Astrocyte (in vitro differentiated cells and primary cell): ENCODE measurements at regions not wholly inside any gene's neighbourhood (a gene's known extent, or its start where the extent isn't known, plus 50 kb on each side); places are given as distances from the start of the nearest gene placed in this dataset.

Experiments
- DNase-seq: peaks from one replicate; pipeline ENCODE4 v3.0.0-alpha.2; 2010; ENCODE audit warnings: low read depth
- FAIRE-seq: peaks from 2 replicates; lab custom pipeline; 2011; peaks lifted over from hg19 to GRCh38; lab: Jason Lieb, UNC
- H2AFZ ChIP-seq: 2 replicates; pipeline ENCODE4 v1.6.0; 2012; ENCODE audit warnings: low read depth, low read length, inconsistent platforms
- H3K27ac ChIP-seq: 2 replicates; pipeline ENCODE4 v1.5.1; 2011; ENCODE audit warnings: low read depth, low read length, inconsistent platforms
- H3K27me3 ChIP-seq: 2 replicates; pipeline ENCODE4 v1.6.0; 2011; ENCODE audit warnings: low read length, inconsistent platforms; ENCODE audit not compliant: insufficient read depth
- H3K36me3 ChIP-seq: 2 replicates; pipeline ENCODE4 v1.5.1; 2011; ENCODE audit warnings: low read length, inconsistent platforms; ENCODE audit not compliant: insufficient read depth
- H3K4me1 ChIP-seq: 2 replicates; pipeline ENCODE4 v1.5.1; 2011; ENCODE audit warnings: low read length, inconsistent platforms; ENCODE audit not compliant: insufficient read depth
- H3K4me2 ChIP-seq: 2 replicates; pipeline ENCODE4 v1.6.0; 2012; ENCODE audit warnings: low read length, inconsistent platforms
- H3K4me3 ChIP-seq: 2 replicates; pipeline ENCODE4 v1.5.1; 2011; ENCODE audit warnings: low read depth, mild to moderate bottlenecking, low read length, inconsistent platforms; ENCODE audit not compliant: insufficient read depth
- H3K79me2 ChIP-seq: 2 replicates; pipeline ENCODE4 v1.6.0; 2012; ENCODE audit warnings: mild to moderate bottlenecking, low read length, inconsistent platforms; ENCODE audit not compliant: insufficient read depth
- H3K9ac ChIP-seq: 2 replicates; pipeline ENCODE4 v1.6.0; 2012; ENCODE audit warnings: mild to moderate bottlenecking, low read length, inconsistent platforms
- H3K9me3 ChIP-seq: 2 replicates; pipeline ENCODE4 v1.5.1; 2012; ENCODE audit warnings: low read depth, mild to moderate bottlenecking, low read length, inconsistent platforms; ENCODE audit not compliant: insufficient read depth
- H4K20me1 ChIP-seq: 2 replicates; pipeline ENCODE4 v1.6.0; 2012; ENCODE audit warnings: low read length, inconsistent platforms; ENCODE audit not compliant: insufficient read depth
- H3K27ac Mint-ChIP-seq: one replicate; pipeline ENCODE4 v1.8.0; 2021; ENCODE audit warnings: mild to moderate bottlenecking, mixed read lengths; ENCODE audit not compliant: unreplicated experiment
- H3K27me3 Mint-ChIP-seq: one replicate; pipeline ENCODE4 v1.8.0; 2021; ENCODE audit warnings: low read depth, mixed read lengths; ENCODE audit not compliant: unreplicated experiment
- H3K36me3 Mint-ChIP-seq: one replicate; pipeline ENCODE4 v1.8.0; 2021; ENCODE audit warnings: low read depth, mixed read lengths; ENCODE audit not compliant: unreplicated experiment
- H3K4me1 Mint-ChIP-seq: one replicate; pipeline ENCODE4 v1.8.0; 2021; ENCODE audit warnings: low read depth, mixed read lengths; ENCODE audit not compliant: unreplicated experiment
- H3K4me3 Mint-ChIP-seq: one replicate; pipeline ENCODE4 v1.8.0; 2021; ENCODE audit warnings: mild to moderate bottlenecking, moderate library complexity, mixed read lengths; ENCODE audit not compliant: unreplicated experiment
- H3K9me3 Mint-ChIP-seq: one replicate; pipeline ENCODE4 v1.8.0; 2021; ENCODE audit warnings: mild to moderate bottlenecking, mixed read lengths; ENCODE audit not compliant: unreplicated experiment
- CTCF ChIP-seq: IDR thresholded peaks from 2 replicates; pipeline ENCODE4 v1.5.1; 2011; ENCODE audit warnings: low read depth, mild to moderate bottlenecking, inconsistent platforms, low read length, moderate library complexity; ENCODE audit not compliant: insufficient read depth
- EZH2 ChIP-seq: IDR thresholded peaks from 2 replicates; pipeline ENCODE4 v1.6.1; 2012; ENCODE audit warnings: mild to moderate bottlenecking, low read length, inconsistent platforms; ENCODE audit not compliant: insufficient read depth

GRCh38 chr10:129078346-129078745, 388.7 kb upstream of the MGMT start:
- H3K4me3 Mint-ChIP-seq = no peak overlapping the region
- no peaks in the 10 kb centered on the region for H3K36me3 Mint-ChIP-seq
- H3K9me3 Mint-ChIP-seq = no peaks in the 10 kb centered on the region
- Histone ChIP-seq H3K27ac (no peak overlapping the region), H3K79me2 (no peaks in the 10 kb centered on the region), H3K9ac (no peak overlapping the region), H3K4me3 (no peak overlapping the region), H3K27me3 (no peaks in the 10 kb centered on the region), H2AFZ (no peak overlapping the region), H3K4me2 (no peak overlapping the region), H4K20me1 (no peaks in the 10 kb centered on the region), H3K4me1 (no peaks in the 10 kb centered on the region), H3K9me3 (peaks cover 7% of the 10 kb centered on the region), H3K36me3 (no peaks in the 10 kb centered on the region)
- no peak overlapping the region for H3K27ac Mint-ChIP-seq
- no peak for FAIRE-seq
- no peaks in the 10 kb centered on the region for H3K27me3 Mint-ChIP-seq
- TF ChIP-seq EZH2 (no peak), CTCF (no peak)
- DNase-seq = no peak
- no peaks in the 10 kb centered on the region for H3K4me1 Mint-ChIP-seq

GRCh38 chr10:129078746-129079145, 388.3 kb upstream of the MGMT start:
- no peak for DNase-seq
- Histone ChIP-seq H3K79me2 (no peaks in the 10 kb centered on the region), H4K20me1 (no peaks in the 10 kb centered on the region), H3K9me3 (peaks cover 7% of the 10 kb centered on the region), H3K27ac (no peak overlapping the region), H3K27me3 (no peaks in the 10 kb centered on the region), H3K4me2 (no peak overlapping the region), H3K4me1 (no peaks in the 10 kb centered on the region), H3K4me3 (no peak overlapping the region), H2AFZ (no peak overlapping the region), H3K9ac (no peak overlapping the region), H3K36me3 (no peaks in the 10 kb centered on the region)
- H3K27me3 Mint-ChIP-seq = no peaks in the 10 kb centered on the region
- no peaks in the 10 kb centered on the region for H3K4me1 Mint-ChIP-seq
- FAIRE-seq = no peak
- no peaks in the 10 kb centered on the region for H3K9me3 Mint-ChIP-seq
- no peak overlapping the region for H3K4me3 Mint-ChIP-seq
- no peaks in the 10 kb centered on the region for H3K36me3 Mint-ChIP-seq
- H3K27ac Mint-ChIP-seq = no peak overlapping the region
- no peak for TF ChIP-seq EZH2
- no peak for TF ChIP-seq CTCF

GRCh38 chr10:129079705-129080104, 387.3 kb upstream of the MGMT start:
- Histone ChIP-seq H3K4me3 (no peak overlapping the region), H3K27me3 (no peaks in the 10 kb centered on the region), H3K9ac (no peak overlapping the region), H3K9me3 (peaks cover 7% of the 10 kb centered on the region), H3K27ac (no peak overlapping the region), H2AFZ (no peak overlapping the region), H3K4me2 (no peak overlapping the region), H3K36me3 (no peaks in the 10 kb centered on the region), H4K20me1 (no peaks in the 10 kb centered on the region), H3K4me1 (no peaks in the 10 kb centered on the region), H3K79me2 (no peaks in the 10 kb centered on the region)
- TF ChIP-seq EZH2 = no peak
- TF ChIP-seq CTCF = no peak
- no peaks in the 10 kb centered on the region for H3K27me3 Mint-ChIP-seq
- H3K27ac Mint-ChIP-seq = no peak overlapping the region
- H3K4me1 Mint-ChIP-seq = no peaks in the 10 kb centered on the region
- H3K4me3 Mint-ChIP-seq = no peak overlapping the region
- no peaks in the 10 kb centered on the region for H3K9me3 Mint-ChIP-seq
- DNase-seq (no peak), FAIRE-seq (no peak)
- no peaks in the 10 kb centered on the region for H3K36me3 Mint-ChIP-seq
